H9 (cell line): ENCODE measurements at regions not wholly inside any gene's neighbourhood (a gene's known extent, or its start where the extent isn't known, plus 50 kb on each side); places are given as distances from the start of the nearest gene placed in this dataset.

ENCODE experiments used
- DNase-seq: peaks from one replicate; pipeline ENCODE4 v3.0.0-alpha.2; 2017
- H2AFZ ChIP-seq: one replicate; pipeline ENCODE4 v1.6.1; 2013; ENCODE audit warnings: mild to moderate bottlenecking, low read length, control low read depth, moderate library complexity
- H2AK5ac ChIP-seq: 2 replicates; pipeline ENCODE4 v1.6.1; 2013; ENCODE audit warnings: low read length, control low read depth, mixed read lengths; ENCODE audit not compliant: insufficient read length
- H2BK120ac ChIP-seq: one replicate; pipeline ENCODE4 v1.6.1; 2013; ENCODE audit warnings: low read depth, mild to moderate bottlenecking, low read length, control low read depth, inconsistent platforms; ENCODE audit not compliant: poor library complexity, severe bottlenecking
- H2BK12ac ChIP-seq: 2 replicates; pipeline ENCODE4 v1.6.1; 2013; ENCODE audit warnings: low read length, control low read depth, mixed read lengths, low read depth; ENCODE audit not compliant: insufficient read length
- H2BK15ac ChIP-seq: 2 replicates; pipeline ENCODE4 v1.6.1; 2013; ENCODE audit warnings: low read depth, low read length, control low read depth
- H2BK20ac ChIP-seq: one replicate; pipeline ENCODE4 v1.6.1; 2013; ENCODE audit warnings: low read depth, mild to moderate bottlenecking, low read length, control low read depth, inconsistent platforms; ENCODE audit not compliant: poor library complexity, severe bottlenecking
- H2BK5ac ChIP-seq: 2 replicates; pipeline ENCODE4 v1.6.1; 2013; ENCODE audit warnings: low read length, control low read depth, mixed read lengths; ENCODE audit not compliant: insufficient read length
- H3K14ac ChIP-seq: 2 replicates; pipeline ENCODE4 v1.6.1; 2013; ENCODE audit warnings: low read length, control low read depth; ENCODE audit not compliant: insufficient read depth
- H3K18ac ChIP-seq: 2 replicates; pipeline ENCODE4 v1.6.1; 2013; ENCODE audit warnings: low read depth, mild to moderate bottlenecking, mixed read lengths, low read length, control low read depth; ENCODE audit not compliant: insufficient read length
- H3K23ac ChIP-seq: 2 replicates; pipeline ENCODE4 v1.6.1; 2013; ENCODE audit warnings: low read length, control low read depth, mixed read lengths, low read depth; ENCODE audit not compliant: insufficient read length
- H3K23me2 ChIP-seq: 2 replicates; pipeline ENCODE4 v1.6.1; 2013; ENCODE audit warnings: low read depth, mild to moderate bottlenecking, mixed read lengths, low read length, control low read depth; ENCODE audit not compliant: insufficient read length, poor library complexity, severe bottlenecking
- H3K27ac ChIP-seq: 2 replicates; pipeline ENCODE4 v1.5.1; 2013; ENCODE audit warnings: low read length, control low read depth, mixed read lengths, low read depth; ENCODE audit not compliant: insufficient read length
- H3K27me3 ChIP-seq: 2 replicates; pipeline ENCODE4 v1.6.1; 2013; ENCODE audit warnings: low read length, control low read depth, inconsistent platforms; ENCODE audit not compliant: insufficient read depth
- H3K4ac ChIP-seq: 2 replicates; pipeline ENCODE4 v1.6.1; 2013; ENCODE audit warnings: low read depth, mild to moderate bottlenecking, control low read depth, inconsistent platforms, low read length, moderate library complexity
- H3K4me1 ChIP-seq: 2 replicates; pipeline ENCODE4 v1.6.1; 2013; ENCODE audit warnings: low read length, control low read depth, inconsistent platforms; ENCODE audit not compliant: insufficient read depth
- H3K4me2 ChIP-seq: 2 replicates; pipeline ENCODE4 v1.6.1; 2013; ENCODE audit warnings: low read length, control low read depth, mixed read lengths; ENCODE audit not compliant: insufficient read length, insufficient read depth
- H3K56ac ChIP-seq: 2 replicates; pipeline ENCODE4 v1.6.1; 2013; ENCODE audit warnings: low read depth, mild to moderate bottlenecking, mixed read lengths, low read length, control low read depth; ENCODE audit not compliant: insufficient read length
- H3K79me1 ChIP-seq: 2 replicates; pipeline ENCODE4 v1.6.1; 2013; ENCODE audit warnings: low read depth, mild to moderate bottlenecking, moderate library complexity, low read length, control low read depth, inconsistent platforms; ENCODE audit not compliant: insufficient read depth, poor library complexity, severe bottlenecking
- H3K79me2 ChIP-seq: 2 replicates; pipeline ENCODE4 v1.6.1; 2013; ENCODE audit warnings: low read length, control low read depth, inconsistent platforms; ENCODE audit not compliant: insufficient read depth
- H3K9ac ChIP-seq: 2 replicates; pipeline ENCODE4 v1.6.1; 2013; ENCODE audit warnings: low read length, control low read depth, mixed read lengths; ENCODE audit not compliant: insufficient read length; ENCODE audit errors: extremely low read depth
- H3K9me3 ChIP-seq: one replicate; pipeline ENCODE4 v1.6.1; 2013; ENCODE audit warnings: low read depth, low read length, inconsistent platforms; ENCODE audit not compliant: control insufficient read depth
- H3T11ph ChIP-seq: one replicate; pipeline ENCODE4 v1.6.1; 2013; ENCODE audit warnings: mild to moderate bottlenecking, low read length, control low read depth, inconsistent platforms
- H4K20me1 ChIP-seq: one replicate; pipeline ENCODE4 v1.6.1; 2013; ENCODE audit not compliant: control insufficient read depth, insufficient read length, insufficient read depth
- H4K5ac ChIP-seq: 2 replicates; pipeline ENCODE4 v1.6.1; 2013; ENCODE audit warnings: low read depth, mild to moderate bottlenecking, mixed read lengths, low read length, control low read depth; ENCODE audit not compliant: insufficient read length
- H4K8ac ChIP-seq: replicated peaks from 2 replicates; pipeline ENCODE4 v1.6.1; 2013; ENCODE audit warnings: low read length, control low read depth, mixed read lengths, low read depth; ENCODE audit not compliant: insufficient read length
- H4K91ac ChIP-seq: 2 replicates; pipeline ENCODE4 v1.6.1; 2013; ENCODE audit warnings: low read depth, mild to moderate bottlenecking, moderate library complexity, mixed read lengths, low read length, control low read depth; ENCODE audit not compliant: insufficient read length
- H3K27ac Mint-ChIP-seq, 3 experiments: 2 replicates in 2 of 3; 3 replicates in 1 of 3; pipeline ENCODE4 v1.8.0; 2020 to 2021; ENCODE audit warnings: mixed read lengths in 3 of 3, mild to moderate bottlenecking in 1 of 3, moderate library complexity in 1 of 3
- H3K27me3 Mint-ChIP-seq: 2 replicates; pipeline ENCODE4 v1.8.0; 2021; ENCODE audit warnings: low read depth, mild to moderate bottlenecking, moderate library complexity, mixed read lengths
- H3K36me3 Mint-ChIP-seq, 3 experiments: 2 replicates in 2 of 3; 3 replicates in 1 of 3; pipeline ENCODE4 v1.8.0; 2020 to 2021; ENCODE audit warnings: low read depth in 3 of 3, mixed read lengths in 3 of 3; ENCODE audit not compliant: insufficient read depth in 1 of 3
- H3K4me1 Mint-ChIP-seq, 2 experiments: 2 replicates each; pipeline ENCODE4 v1.8.0; 2020; ENCODE audit warnings: mixed read lengths in 2 of 2
- H3K4me3 Mint-ChIP-seq, 2 experiments: 2 replicates in 1 of 2; 3 replicates in 1 of 2; pipeline ENCODE4 v1.8.0; 2020 to 2021; ENCODE audit warnings: mild to moderate bottlenecking in 2 of 2, mixed read lengths in 2 of 2, moderate library complexity in 1 of 2
- H3K9me3 Mint-ChIP-seq, 2 experiments: 2 replicates in 1 of 2; 3 replicates in 1 of 2; pipeline ENCODE4 v1.8.0; 2020; ENCODE audit warnings: mild to moderate bottlenecking in 2 of 2, mixed read lengths in 2 of 2, moderate library complexity in 1 of 2
- WGBS: extraction: QIAGEN DNeasy Blood & Tissue Kit; methylation state at CpG from one replicate; pipeline ENCODE4 v1.1.7; 2013; ENCODE audit warnings: missing lambda C conversion rate, low lambda C conversion rate, mixed read lengths; ENCODE audit not compliant: insufficient read length; ENCODE audit errors: extremely low coverage; 5-methylcytosine and 5-hydroxymethylcytosine counted together
- TF ChIP-seq, protein P1 (sequence below): fragments of 200-600 bp; sonication (generic); conservative IDR thresholded peaks from 3 replicates; pipeline ENCODE4 v1.8.0; 2021; ENCODE audit warnings: antibody characterized with exemption, mild to moderate bottlenecking

DNA sequence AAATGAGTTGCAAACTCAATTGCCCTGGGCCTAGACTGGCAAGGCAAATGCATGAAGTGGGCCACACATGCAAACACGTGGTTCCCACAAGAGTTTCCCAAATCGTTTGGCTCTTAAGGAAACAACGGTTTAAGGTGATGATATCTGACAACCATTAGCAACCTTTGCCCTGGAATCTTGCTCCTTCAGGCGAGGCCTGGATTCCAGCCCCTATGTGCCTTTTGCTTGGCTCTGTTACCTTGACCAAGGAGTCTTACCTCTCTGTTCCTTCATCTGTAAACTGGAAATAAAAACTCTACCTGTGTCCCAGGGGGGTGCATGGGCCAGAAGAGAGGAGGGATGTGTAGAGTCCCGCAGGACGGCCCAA is 72.1 kb upstream of the CASZ1 start:
- Histone ChIP-seq H4K20me1 (no peaks in the 10 kb centered on the region), H2BK120ac (no peak overlapping the region), H3K4me2 (no peak overlapping the region), H2AK5ac (no peak overlapping the region), H3K9me3 (no peaks in the 10 kb centered on the region), H2BK15ac (no peak overlapping the region), H2BK12ac (no peak overlapping the region), H4K5ac (no peak overlapping the region), H3K4ac (no peak overlapping the region), H2BK5ac (no peak overlapping the region), H3K14ac (no peak overlapping the region), H4K8ac (no peak overlapping the region), H3K18ac (no peak overlapping the region), H3K27ac (no peak overlapping the region), H2AFZ (no peak overlapping the region), H3K23me2 (peaks cover 6% of the 10 kb centered on the region), H4K91ac (no peak overlapping the region), H3K79me2 (no peaks in the 10 kb centered on the region), H3T11ph (no peak overlapping the region), H3K4me1 (no peaks in the 10 kb centered on the region), H3K79me1 (no peaks in the 10 kb centered on the region), H3K23ac (no peak overlapping the region), H2BK20ac (no peak overlapping the region), H3K9ac (no peak overlapping the region), H3K56ac (no peak overlapping the region), H3K27me3 (peaks cover 2% of the 10 kb centered on the region; the same call in 1 of the 2 replicates)
- H3K4me1 Mint-ChIP-seq: peaks cover 25 to 41% of the 10 kb centered on the region in 2 experiments
- H3K9me3 Mint-ChIP-seq: no peaks in the 10 kb centered on the region; a peak in 1 of 5 replicates
- no peak overlapping the region for H3K27ac Mint-ChIP-seq
- TF ChIP-seq, protein P1, sequence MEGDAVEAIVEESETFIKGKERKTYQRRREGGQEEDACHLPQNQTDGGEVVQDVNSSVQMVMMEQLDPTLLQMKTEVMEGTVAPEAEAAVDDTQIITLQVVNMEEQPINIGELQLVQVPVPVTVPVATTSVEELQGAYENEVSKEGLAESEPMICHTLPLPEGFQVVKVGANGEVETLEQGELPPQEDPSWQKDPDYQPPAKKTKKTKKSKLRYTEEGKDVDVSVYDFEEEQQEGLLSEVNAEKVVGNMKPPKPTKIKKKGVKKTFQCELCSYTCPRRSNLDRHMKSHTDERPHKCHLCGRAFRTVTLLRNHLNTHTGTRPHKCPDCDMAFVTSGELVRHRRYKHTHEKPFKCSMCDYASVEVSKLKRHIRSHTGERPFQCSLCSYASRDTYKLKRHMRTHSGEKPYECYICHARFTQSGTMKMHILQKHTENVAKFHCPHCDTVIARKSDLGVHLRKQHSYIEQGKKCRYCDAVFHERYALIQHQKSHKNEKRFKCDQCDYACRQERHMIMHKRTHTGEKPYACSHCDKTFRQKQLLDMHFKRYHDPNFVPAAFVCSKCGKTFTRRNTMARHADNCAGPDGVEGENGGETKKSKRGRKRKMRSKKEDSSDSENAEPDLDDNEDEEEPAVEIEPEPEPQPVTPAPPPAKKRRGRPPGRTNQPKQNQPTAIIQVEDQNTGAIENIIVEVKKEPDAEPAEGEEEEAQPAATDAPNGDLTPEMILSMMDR: no peak
- H3K4me3 Mint-ChIP-seq: no peak overlapping the region
- H3K36me3 Mint-ChIP-seq: no peaks in the 10 kb centered on the region
- DNase-seq: no peak
- H3K27me3 Mint-ChIP-seq: peaks cover 64% of the 10 kb centered on the region
- WGBS: no CpG with 5 or more reads among the region's 6 CpGs
